Stimulated activated CD8-positive, alpha-beta memory T cell treated with anti-CD3 and anti-CD28 coated beads, Interleukin-4, amount 100 ng/mL, for 24 hours (primary cell): ENCODE measurements at regions not wholly inside any gene's neighbourhood (a gene's known extent, or its start where the extent isn't known, plus 50 kb on each side); places are given as distances from the start of the nearest gene placed in this dataset.

ENCODE experiments used
- DNase-seq: peaks from one replicate; pipeline ENCODE4 v3.0.0-alpha.2; 2020; ENCODE audit warnings: low read depth

- DNase-seq = no peak
Observed at GRCh38 chr9:30670805-30671562, 1713.5 kb upstream of the ACO1 start.

DNA sequence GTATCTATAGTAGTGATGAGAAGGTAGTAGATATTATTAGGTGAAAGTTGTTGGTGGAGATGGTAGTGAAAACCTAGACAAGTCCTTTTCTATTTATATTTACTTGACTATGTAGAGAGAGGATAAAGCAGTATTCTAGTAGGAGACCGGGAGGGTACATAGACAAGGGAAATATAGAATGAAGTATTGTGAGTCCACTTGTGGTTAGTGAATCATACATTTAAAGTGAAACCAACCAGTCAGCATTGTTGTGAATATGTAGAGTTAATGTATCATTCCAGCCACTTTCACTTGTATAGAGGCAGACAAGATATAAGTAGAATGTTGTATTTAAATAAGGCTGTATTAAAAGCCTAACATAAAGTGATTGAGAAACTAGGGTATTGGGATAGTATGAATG lies 1711.3 kb upstream of the ACO1 start:
- no peak for DNase-seq

- no peak for DNase-seq
Observed at GRCh38 chr9:30676651-30677050, 1707.8 kb upstream of the ACO1 start.

- DNase-seq = no peak
Observed at GRCh38 chr9:30677221-30677620, 1707.2 kb upstream of the ACO1 start.

- DNase-seq = no peak
Observed at GRCh38 chr9:30688801-30689200, 1695.6 kb upstream of the ACO1 start.

GRCh38 chr9:30697958-30698357 lies 1686.5 kb upstream of the ACO1 start:
- DNase-seq = no peak

DNA sequence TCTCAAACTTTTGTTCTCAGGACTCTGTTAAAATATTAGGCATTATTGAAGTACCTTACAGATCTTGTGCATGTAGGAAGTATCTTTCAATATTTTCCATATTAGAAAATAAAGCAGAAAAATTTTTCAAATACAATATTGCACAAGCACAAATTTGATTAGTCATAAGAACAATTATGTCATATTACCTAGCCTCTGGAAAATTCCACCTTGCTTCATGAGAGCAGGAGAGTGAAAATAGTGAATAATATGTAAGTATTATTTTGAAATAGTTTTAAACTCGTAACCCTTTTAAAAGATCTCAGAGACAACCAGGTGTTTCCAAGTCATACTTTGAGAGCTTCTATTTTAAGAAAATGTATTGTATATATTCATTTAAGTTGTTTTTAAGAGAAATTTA lies 1672.9 kb upstream of the ACO1 start:
- no peak for DNase-seq

DNA sequence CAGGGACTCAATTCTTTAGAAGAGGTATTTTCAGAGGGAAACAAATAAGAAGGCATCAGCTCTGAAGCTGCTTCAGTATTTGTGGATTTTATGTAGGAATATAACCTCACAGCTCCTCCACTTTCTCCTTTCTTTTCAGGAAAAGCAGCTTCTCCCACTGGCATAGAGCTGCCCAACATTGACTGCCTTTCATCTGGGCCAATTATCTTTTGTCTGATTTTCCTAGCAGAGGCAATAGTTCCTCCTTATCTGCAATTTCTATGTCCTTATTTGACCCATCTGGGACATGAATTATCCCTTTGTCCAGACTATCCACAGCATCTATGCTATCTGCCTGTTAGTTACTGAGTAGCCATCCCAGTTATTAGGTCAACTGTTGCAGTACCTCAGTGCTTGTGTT lies 1671.2 kb upstream of the ACO1 start:
- no peak for DNase-seq

GRCh38 chr9:30714389-30714788 lies 1670.1 kb upstream of the ACO1 start:
- no peak for DNase-seq

DNA sequence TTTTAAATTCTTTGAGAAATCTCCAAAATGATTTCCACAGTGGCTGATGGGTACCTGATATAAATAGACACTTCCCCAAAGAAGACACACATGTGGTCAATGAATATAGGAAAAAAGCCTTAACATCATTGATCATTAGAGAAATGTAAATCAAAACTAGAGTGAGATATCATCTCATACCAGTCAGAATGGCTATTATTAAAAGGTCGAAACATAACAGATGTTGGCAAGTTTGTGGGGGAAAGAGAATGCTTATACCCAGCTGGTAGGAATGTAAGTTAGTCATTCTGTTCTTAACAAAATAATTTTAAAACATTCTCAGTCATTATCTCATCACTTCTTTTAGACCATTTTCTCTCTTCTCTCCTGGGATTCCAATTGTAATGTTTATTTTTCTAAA lies 1666.0 kb upstream of the ACO1 start:
- no peak for DNase-seq

- DNase-seq = no peak
Observed at GRCh38 chr9:30722065-30722464, 1662.4 kb upstream of the ACO1 start.

DNA sequence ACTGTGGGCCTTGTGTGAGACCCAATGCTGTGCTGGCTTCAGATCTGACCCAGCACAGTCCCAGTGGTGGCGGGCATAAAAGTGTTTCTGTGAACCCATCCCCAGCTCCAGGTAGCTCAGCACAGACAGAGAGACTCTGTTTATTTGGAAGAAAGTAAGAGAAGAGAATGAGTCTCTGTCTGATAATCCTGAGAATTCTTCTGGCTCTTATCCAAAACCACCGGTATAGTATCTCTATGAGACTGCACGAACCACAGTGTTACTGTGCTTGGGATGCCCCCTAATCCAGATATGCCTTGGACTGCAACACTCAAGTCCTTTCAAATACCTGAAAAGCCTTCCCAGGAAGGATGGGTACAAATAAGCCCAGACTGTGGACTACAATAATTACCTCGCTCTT lies 1660.8 kb upstream of the ACO1 start:
- DNase-seq = no peak

- no peak for DNase-seq
Observed at GRCh38 chr9:30732060-30732459, 1652.4 kb upstream of the ACO1 start.

DNA sequence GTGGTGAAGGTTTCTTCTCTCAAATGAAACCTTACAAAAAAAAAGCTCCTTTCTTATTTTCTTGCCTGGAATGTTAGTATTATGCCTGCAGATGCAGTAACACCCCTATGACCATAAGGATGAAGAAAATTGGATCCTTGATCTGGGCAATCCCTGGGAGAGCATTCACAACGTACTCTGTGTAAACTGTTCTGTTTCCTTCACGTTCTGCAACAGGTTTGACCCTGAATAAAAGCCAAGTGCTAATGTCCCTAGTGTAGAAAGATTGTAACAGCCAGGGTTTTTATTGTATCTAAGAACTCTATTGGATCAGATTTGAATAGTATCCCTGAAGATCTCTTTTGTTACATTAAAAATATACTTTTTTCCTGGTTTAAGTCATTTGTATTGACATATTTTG lies 1639.6 kb upstream of the ACO1 start:
- no peak for DNase-seq

DNA sequence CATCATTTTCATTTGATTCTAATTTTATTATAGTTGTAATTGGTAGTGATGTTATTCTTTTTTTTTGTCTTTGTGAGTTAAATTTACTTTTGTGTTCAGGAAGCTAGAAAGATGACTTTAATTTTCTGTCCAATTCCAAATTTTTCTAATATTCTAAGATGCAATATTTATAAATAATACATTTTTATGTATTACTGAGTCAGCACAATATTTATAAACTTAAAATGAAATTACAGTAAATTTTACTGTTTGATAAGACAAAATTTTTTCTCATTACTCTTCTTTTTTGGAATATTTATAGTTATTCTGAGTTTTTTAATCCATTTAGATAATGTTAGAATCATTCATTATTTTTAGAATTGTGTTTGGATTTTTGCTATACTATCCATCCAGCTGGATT lies 1637.9 kb upstream of the ACO1 start:
- no peak for DNase-seq

GRCh38 chr9:30757723-30758122 lies 1626.7 kb upstream of the ACO1 start:
- no peak for DNase-seq

- DNase-seq = no peak
Observed at GRCh38 chr9:30758726-30759446, 1625.6 kb upstream of the ACO1 start.

DNA sequence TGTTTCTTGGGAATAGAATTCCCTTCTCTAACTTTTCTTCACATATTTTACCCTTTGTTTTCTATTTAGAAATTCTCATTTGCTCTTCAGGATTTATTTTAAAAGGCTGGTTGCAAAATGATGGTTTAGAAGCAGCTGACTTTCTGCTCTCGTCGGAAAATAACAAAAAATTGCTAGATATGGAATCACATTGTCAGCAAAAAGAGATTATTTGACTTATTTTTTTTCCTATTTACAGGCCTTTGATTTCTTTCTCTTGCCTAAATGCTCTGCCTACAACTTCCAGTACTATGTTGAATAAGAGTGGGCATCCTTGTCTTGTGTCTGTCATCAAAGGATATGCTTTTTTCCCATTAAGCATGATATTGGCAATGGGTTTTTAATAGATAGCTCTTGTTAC lies 1619.1 kb upstream of the ACO1 start:
- DNase-seq = no peak

- DNase-seq = no peak
Observed at GRCh38 chr9:30771163-30771708, 1613.2 kb upstream of the ACO1 start.

- no peak for DNase-seq
Observed at GRCh38 chr9:30771760-30772159, 1612.7 kb upstream of the ACO1 start.

GRCh38 chr9:30773427-30773826 lies 1611.0 kb upstream of the ACO1 start:
- no peak for DNase-seq

DNA sequence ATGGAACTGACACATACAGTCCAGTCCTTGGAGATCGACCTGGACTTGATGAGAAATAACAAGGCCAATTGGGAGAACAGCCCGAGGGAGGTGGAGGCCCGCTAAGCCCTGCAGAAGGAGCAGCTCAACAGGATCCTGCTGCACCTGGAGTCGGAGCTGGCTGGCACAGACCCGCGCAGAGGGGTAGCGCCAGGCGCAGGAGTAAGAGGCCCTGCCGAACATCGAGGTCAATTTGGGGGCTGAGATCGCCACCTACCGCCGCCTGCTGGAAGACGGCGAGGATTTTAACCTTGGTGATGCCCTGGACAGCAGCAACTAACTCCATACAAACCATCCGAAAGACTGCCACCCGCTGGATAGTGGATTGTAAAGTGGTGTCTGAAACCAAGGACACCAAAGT lies 1610.1 kb upstream of the ACO1 start:
- no peak for DNase-seq

DNA sequence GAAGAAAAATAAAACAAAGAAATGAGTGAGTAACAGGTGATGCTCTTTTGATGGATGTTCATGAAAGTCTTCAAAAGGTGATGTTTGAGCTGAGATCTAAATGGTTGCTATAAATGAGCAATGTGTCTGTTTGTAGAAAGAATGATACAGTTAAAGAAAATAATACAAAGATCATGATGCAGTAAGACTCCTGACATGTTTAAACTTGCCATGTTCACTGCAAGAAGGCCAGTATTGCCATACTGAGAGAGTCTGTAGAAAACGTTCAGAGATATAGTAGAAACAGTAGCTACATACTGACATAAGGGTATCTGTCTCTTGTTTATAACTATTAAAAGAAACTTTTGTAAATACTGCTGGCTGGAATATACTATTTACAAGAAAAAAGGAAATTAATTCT lies 1609.2 kb upstream of the ACO1 start:
- no peak for DNase-seq

DNA sequence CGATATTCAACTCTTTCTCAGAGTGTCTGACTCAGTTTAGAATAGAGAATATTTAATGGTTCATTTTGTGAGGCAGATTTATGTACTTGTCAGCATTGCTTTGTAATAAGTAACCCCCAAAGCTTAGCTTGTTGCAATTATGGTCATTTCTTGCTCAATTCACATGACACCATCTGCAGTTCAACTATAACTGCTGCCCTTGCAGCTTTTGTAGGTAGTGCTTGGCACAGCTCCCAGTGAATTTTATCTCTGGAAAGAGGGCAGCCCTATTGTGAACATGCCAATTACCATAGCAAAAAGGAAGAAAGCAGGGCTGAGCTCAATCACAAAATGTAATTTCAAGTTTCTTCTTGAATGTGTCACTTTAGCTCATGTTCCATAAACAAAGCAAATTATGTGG lies 1587.7 kb upstream of the ACO1 start:
- DNase-seq = no peak
